AG08396 (cell line): ENCODE measurements at regions not wholly inside any gene's neighbourhood (a gene's known extent, or its start where the extent isn't known, plus 50 kb on each side); places are given as distances from the start of the nearest gene placed in this dataset.

Experiments used
- DNase-seq: peaks from one replicate; pipeline ENCODE4 v3.0.0; 2012; ENCODE audit warnings: low spot score, mixed read lengths

- no peak for DNase-seq
Observed at GRCh38 chr15:94917068-94917467, 685.7 kb downstream of the MCTP2 start.

- DNase-seq = no peak
Observed at GRCh38 chr15:94921936-94922335, 690.6 kb downstream of the MCTP2 start.

DNA sequence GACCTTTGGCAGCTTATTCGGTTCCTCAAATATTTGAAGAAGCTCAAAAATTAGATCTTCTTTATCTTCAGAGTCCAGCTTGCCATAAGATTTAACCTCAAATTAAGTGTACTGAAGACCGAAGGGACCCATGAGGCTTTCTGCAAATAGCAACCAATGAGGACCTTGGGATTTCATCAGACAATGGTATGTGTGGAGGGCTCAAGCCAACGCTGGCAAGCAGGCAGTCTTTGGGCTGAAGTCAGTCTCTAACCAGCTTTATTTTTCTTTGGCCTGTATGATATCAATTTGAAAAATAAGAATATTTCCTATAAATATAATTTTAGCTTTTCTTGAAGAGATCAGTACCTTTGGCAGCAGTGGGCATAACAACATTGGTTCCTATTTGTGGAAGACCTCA is 692.7 kb downstream of the MCTP2 start:
- DNase-seq = no peak

- no peak for DNase-seq
Observed at GRCh38 chr15:94924971-94925598, 693.7 kb downstream of the MCTP2 start.

GRCh38 chr15:94925680-94926079 is 694.3 kb downstream of the MCTP2 start:
- no peak for DNase-seq

DNA sequence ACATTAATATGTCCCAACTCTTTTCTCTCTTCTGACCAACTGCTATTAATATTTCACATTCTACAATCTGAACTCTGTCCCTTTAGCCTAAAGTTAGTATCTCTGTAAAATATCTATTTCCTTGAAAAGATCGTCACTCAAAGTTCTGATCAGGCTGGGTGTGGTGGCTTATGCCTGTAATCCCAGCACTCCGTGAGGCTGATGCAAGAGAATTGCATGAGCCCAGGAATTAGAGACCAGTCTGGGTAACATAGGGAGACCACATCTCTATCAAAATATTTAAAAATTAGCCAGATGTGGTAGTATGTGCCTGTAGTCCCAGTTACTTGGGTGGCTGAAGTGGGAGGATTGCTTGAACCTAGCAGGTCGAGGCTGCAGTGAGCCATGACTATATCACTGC is 695.6 kb downstream of the MCTP2 start:
- no peak for DNase-seq

- DNase-seq = no peak
Observed at GRCh38 chr15:94929282-94929681, 697.9 kb downstream of the MCTP2 start.

GRCh38 chr15:94930441-94930840 is 699.1 kb downstream of the MCTP2 start:
- DNase-seq = no peak

DNA sequence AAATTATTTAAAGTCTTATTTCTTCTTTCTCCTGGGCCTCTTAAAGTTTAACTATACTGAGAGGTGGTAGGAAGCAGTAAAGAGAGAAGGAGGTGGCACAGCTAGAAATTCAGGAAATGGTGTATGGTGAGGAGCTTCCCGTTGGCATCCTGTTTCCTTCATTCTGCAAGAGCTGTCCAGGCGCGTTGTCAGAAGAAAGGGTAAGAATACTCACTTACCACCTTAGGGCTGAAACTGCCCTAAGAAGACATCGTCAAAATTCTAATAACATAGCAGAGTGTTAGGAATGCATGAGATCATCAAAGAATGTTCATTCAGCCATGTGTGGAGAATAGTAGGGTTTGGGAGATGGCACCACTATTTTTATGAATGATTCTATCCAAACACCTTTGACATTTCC is 699.6 kb downstream of the MCTP2 start:
- no peak for DNase-seq

DNA sequence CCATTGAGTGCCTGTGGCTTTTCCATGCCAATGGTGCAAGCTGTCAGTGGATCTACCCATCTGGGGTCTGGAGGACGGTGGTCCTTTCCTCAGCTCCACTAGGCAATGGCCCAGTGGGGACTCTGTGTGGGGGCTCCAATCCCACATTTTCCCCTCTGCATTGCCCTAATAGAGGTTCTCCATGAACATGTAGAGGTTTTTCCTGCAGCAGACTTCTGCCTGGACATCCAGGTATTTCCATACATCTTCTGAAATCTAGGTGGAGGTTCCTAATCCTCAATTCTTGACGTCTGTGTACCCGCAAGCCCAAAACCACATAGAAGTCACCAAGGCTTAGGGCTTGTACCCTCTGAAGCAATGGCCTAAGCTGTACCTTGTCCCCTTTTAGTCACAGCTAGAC is 703.1 kb downstream of the MCTP2 start:
- no peak for DNase-seq

DNA sequence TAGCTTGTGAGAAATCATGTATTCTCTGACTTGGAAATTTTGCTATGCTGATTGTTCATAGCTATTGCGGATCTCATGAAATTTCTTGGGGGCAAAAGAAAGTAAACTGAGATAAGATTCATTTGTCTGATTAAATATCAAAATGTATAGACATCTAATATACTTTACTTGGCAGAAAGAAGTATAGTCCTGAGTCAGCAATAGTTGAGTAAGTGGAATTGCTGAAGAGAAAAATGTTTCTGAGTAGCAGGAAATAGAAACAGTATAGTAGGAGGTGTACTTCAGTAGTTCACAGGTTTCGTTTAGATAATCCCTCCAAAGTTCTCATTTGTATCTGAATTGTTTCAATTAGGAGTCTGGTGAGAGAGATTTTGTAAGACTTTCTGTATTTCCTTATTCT is 705.9 kb downstream of the MCTP2 start:
- DNase-seq = no peak

DNA sequence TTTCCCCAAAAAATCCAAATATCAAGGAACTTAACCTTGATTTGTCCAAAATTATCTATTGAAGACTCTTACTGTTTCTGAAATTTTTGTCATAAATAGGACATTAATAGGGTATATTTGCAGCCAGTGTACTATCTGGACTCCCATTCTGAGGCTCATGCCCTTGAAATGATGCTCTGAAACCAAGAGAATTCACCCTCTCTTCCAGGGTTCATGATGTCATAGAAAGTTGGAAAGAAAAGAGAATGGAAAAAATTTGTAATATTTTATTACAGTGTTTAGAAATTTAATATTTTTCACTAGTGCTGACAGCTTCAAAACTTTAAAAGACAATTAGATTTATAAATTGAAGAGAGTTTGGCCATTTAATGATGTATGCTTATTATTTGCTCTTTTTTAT is 712.5 kb downstream of the MCTP2 start:
- DNase-seq = no peak

GRCh38 chr15:94951538-94951937 is 720.2 kb downstream of the MCTP2 start:
- DNase-seq = no peak

GRCh38 chr15:94963953-94964352 is 732.6 kb downstream of the MCTP2 start:
- no peak for DNase-seq

DNA sequence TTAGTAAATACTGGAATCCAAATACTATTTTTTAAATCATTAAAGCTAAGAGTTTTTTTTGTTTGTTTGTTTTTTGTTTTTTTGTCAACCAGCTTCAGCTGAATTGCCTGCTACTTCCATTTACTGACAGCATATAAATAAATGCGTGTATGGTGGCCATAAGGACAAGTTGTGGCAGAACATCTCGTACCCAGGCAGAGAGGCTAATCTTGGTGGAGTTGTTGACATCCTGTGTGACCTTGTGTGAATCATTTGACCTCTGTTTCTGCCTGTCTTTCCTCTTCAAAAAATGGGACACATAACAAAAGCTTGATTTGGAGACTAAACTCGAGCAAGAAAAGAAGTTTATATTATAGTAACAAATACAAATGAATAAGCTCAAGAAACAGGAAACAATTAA is 734.2 kb downstream of the MCTP2 start:
- DNase-seq = no peak

DNA sequence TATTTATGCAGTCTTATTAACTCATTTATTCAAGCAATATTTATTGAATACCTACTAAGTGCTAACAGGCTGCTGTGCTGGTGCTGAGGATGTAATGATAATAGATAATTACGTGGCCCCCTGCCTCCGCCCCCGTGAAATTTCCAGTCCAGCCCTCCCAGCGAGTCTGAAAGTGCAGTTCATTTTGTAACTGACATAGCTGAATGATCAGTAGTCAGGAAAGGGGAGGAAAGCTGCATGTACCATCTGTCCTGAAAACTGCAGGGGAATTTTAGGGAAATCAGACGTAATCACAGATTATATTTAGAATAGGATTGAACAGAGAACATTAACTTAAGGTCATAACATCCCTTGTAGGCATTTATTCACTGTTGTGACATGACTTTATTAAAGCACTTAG is 736.8 kb downstream of the MCTP2 start:
- no peak for DNase-seq

DNA sequence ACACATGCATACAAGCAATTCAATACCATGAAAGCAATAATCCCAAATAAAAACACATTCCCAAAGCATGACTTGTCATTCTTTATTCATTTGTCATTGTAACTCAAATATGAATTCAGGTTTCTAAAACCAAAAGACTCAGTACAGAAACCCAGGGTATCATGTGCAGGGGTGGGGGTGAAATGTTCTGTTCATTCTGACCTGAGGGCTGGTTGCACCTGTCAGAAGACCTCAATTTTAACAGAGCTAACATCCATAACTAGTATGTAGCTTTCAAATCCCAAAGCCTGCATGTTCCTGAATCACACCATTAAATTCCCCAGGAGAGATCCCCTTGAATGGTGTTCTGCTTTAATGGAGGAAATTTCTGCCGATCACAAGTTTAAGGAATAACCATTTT is 738.7 kb downstream of the MCTP2 start:
- no peak for DNase-seq

GRCh38 chr15:94970802-94971201 is 739.4 kb downstream of the MCTP2 start:
- no peak for DNase-seq

DNA sequence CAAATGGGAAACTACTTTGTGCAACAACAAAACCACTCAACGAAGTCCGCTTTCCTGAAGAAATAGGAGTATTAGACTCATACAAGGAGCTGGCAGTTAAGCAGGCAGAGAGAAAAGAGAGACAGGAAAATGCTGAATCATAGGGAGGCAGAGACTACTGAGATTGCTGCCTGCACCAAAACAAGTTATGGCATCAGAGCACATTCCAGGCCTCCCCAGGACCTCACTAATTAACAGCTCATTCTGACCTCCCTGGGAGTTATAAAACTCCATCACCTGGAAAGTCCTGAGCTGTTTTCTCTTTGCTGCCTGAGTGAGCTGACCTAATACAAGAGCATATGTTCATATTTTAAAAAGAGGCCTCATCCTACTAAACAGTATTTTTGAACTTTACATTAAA is 741.0 kb downstream of the MCTP2 start:
- DNase-seq = no peak

DNA sequence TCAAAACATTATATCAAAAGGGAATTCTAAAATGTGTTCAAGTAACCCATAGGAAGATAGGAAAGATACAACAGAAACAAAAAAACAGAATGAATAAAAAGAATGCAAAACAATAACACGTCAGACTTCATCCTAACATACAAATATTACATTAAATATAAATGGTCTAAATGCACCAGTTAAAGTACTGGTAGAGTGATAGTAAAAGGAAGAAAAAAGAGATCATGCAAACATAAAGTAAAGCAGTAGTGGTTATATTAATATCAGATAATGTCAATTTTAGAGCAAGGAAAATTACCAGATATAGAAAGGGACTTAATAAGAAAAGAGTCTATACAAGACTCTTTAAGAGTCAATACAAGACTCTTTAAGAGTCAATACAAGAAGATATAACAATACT is 755.7 kb downstream of the MCTP2 start:
- no peak for DNase-seq

DNA sequence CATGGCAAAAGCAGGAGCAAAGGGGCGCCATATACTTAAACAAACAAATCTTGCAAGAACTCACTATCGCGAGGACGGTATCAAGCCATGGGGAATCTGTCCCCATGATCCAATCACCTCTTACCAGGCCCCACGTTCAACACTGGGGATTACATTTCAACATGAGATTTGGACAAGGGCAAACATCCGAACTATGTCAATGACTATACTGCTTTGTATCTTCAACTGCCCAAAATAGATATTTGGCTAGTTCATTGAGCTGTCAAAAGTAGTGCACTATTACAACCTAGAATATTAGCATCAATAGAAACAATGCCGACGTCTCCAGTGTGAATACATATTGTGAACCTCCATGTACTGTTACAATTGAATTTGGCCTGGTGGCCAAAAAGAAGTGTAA is 760.4 kb downstream of the MCTP2 start:
- no peak for DNase-seq

DNA sequence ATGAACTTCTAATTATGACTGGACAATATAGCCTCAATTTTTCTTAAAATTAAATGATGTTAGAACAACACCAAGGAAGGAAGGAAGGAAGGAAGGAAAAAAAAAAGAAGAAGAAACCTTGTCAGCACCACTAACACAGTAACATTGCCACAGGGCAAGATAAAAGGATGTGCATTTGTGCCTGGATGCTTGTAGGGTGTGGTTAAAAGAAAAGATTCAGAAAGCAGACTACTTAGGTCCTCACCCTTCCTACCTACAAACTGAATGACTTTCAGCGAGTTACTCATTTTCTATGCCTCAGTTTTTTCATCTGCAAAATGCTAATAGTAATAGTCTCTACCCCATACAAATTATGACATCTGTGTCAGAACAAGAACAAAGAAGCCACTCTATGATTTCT is 778.3 kb downstream of the MCTP2 start:
- no peak for DNase-seq

DNA sequence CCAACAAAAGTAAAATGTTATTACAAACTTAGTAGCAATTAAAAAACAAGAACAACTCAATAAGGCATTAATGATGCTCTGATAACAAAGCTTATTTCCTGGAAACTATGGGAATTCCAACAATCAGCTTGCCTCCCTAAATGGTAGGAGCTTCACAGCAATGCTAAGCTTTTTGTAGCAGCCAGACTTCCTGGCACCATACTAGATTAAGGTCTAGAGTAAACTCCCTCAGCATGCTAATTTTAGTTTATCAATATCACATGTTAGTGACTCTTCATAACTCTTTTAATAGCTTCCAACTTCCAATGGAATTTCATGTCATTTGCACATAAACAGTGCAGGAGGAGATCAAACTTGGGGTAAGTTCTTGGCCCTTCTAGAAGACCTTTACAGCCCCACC is 782.0 kb downstream of the MCTP2 start:
- DNase-seq = no peak

GRCh38 chr15:95016511-95017229 is 785.3 kb downstream of the MCTP2 start:
- DNase-seq = peak; percentile 7
